CD4-positive, alpha-beta T cell treated with Interleukin-1 beta for 1 hour (primary cell): ENCODE measurements at regions not wholly inside any gene's neighbourhood (a gene's known extent, or its start where the extent isn't known, plus 50 kb on each side); places are given as distances from the start of the nearest gene placed in this dataset.

ENCODE experiments used
- DNase-seq, 2 donors: peaks; one replicate each; pipeline ENCODE4 v3.0.0-alpha.2; 2020 to 2022

DNA sequence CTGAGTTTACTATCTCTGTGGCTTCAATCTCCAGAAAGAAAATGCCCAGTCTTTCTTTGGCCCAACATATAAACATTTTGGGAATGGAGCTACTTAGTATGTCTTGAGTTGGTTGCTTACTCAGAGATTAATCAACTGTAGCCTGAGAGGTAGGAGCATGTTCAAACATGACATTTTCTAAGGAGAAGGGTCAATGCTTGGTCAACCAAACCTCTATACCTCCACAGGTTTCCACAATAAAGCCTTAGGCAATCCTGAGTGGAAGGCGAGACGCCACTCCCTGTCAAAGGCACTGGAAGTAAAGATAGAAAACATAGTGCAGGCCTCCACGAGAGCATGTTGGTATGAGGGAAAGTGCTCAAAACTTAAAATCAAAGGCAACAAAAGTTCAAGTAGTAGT lies 411.4 kb downstream of the KCTD16 start:
- DNase-seq, result no peak

DNA sequence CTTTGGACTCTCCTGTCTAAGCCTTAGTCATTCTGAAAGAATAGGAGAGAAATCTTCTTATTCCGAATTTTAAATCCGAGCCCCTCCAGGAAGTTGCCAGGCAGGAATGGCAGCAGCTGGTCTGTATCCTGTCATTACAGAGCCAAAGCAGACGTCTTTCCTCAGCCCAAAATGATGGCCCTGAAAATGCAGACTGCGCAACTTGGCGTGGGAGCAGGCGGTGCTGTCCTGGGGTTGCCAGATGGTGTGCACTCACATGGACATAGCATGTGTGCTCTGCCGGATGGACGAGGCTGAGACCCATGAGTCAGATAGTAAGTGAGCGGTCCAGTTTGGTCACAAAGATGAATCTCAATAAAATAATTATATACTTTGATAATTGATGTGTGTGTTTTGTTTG lies 410.4 kb downstream of the KCTD16 start:
- no peak for DNase-seq

DNA sequence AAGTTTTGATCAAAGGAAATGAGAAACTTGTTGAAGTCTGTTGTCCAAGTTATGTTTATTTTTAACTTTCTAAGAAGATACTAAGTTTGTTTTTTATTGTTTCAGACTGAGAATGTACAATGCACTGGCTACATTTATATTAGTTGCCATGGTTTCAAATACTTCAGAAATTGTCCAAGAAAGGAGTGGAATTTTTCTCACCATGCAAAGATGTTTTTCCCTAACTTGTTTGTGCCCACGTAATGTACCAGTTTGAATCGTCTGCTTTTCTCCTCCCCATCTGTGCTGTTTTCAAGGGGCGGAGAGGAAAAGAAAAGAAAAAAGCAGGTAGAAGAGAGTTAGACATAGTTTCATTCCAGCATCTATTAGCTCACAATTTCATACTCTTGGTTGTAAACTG lies 407.0 kb downstream of the KCTD16 start:
- no peak for DNase-seq

GRCh38 chr5:144575736-144576135 lies 405.1 kb downstream of the KCTD16 start:
- no peak for DNase-seq

- DNase-seq, result no peak
These were observed 396.7 kb downstream of the KCTD16 start for GRCh38 chr5:144567421-144567780.

- no peak for DNase-seq
These were observed 396.2 kb downstream of the KCTD16 start for GRCh38 chr5:144566747-144567420.

- no peak for DNase-seq
These were observed 378.9 kb downstream of the KCTD16 start for GRCh38 chr5:144549580-144549979.

GRCh38 chr5:144548936-144549335 lies 378.3 kb downstream of the KCTD16 start:
- DNase-seq, result no peak

- no peak for DNase-seq
These were observed 376.4 kb downstream of the KCTD16 start for GRCh38 chr5:144547098-144547499.

- no peak for DNase-seq
These were observed 368.2 kb downstream of the KCTD16 start for GRCh38 chr5:144538845-144539244.
